ENCODE measurements at regions not wholly inside any gene's neighbourhood (a gene's known extent, or its start where the extent isn't known, plus 50 kb on each side); places are given as distances from the start of the nearest gene placed in this dataset.
"Not testable (repeated sequence)": the region's sequence is repeated elsewhere in the genome, so short reads cannot be mapped to it uniquely, and the experiment has no call there.

GRCh38 chr2:16226943-16227664 is 286.8 kb downstream of the MYCN start:
- no peak overlapping the region for H3K4me3 ChIP-seq (ENCODE audit: low read depth, low read length)

- no peak overlapping the region for H3K4me3 ChIP-seq (ENCODE audit: low read depth, low read length)
Measured at GRCh38 chr2:16226381-16226780, 286.0 kb downstream of the MYCN start.

DNA sequence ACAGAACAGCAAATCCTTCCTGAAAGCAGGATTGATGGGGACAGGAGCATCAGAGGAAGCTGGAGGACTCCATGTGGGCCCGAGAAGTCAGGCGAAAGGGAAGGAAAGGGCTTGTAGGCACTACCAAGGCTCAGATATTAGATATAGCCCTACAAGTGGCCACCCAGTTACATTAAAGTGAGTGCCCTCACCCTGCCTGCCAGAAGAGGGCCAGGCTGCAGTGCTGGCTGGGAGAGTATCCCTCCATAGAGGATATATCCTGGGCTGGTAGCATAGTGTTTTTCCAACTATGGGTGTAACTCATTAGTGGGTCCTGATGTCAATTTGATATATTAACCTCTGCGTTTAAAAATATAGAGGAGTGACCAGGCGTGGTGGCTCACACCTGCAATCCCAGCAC is 285.2 kb downstream of the MYCN start:
- H3K4me3 ChIP-seq (ENCODE audit: low read depth, low read length) = no peak overlapping the region

GRCh38 chr2:16225071-16225470 is 284.7 kb downstream of the MYCN start:
- H3K4me3 ChIP-seq (ENCODE audit: low read depth, low read length) = no peak overlapping the region

GRCh38 chr2:16224298-16225045 is 284.1 kb downstream of the MYCN start:
- no peak overlapping the region for H3K4me3 ChIP-seq (ENCODE audit: low read depth, low read length)

DNA sequence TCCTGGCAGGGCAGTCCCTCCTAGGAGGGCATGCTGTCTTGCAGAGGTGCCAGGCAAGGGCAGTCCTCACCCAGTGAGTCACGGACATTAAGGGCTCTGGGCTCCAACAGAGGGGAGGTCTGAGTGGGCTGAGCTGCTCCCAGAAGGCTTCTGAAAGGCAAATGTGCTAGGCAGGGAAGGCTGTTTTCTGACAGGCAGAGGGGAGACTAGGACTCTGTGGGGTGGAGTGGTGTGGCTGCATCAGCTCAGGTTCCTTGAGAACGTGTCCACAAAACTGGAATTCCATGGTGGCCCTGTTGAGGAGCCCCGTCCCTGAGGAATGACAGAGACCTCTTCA is 283.5 kb downstream of the MYCN start:
- no peak overlapping the region for H3K4me3 ChIP-seq (ENCODE audit: low read depth, low read length)

- no peak overlapping the region for H3K4me3 ChIP-seq (ENCODE audit: low read depth, low read length)
Measured at GRCh38 chr2:16223161-16223840, 283.0 kb downstream of the MYCN start.

- no peak overlapping the region for H3K4me3 ChIP-seq (ENCODE audit: low read depth, low read length)
Measured at GRCh38 chr2:16222326-16222725, 282.0 kb downstream of the MYCN start.

GRCh38 chr2:16221461-16222010 is 281.2 kb downstream of the MYCN start:
- H3K4me3 ChIP-seq (ENCODE audit: low read depth, low read length) = no peak overlapping the region

DNA sequence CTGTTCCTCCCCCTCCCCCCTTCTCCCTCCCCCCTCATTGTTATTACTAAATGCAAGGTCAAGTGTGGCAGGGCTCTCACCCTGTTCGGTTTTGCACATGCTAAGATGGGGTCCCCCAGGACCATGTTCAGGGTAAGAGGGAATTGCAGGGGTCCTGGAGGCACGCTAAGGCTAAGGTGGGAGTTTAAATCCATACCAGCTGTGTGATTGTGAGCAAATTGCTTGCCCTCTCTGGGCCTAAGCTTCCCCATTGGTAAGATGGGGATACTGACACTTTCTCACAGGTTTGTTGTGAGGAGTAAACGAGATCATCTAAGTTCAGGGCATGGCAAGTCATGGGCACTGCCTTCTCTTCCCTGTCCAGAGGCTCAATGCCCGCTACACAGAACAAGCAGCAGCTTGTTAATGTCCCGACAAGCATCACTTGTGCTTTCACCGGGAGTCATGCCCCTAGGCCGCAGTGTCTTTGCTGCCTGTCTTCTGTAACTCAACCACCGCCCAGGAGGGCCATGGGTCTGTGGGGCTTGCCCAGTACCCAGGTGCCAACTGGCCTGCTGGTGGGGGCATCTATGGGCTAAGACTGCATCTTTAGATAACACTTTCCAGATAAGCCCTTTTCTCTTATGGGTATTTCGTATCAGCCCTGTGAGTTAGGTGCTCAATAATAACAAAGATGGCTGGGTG is 279.1 kb downstream of the MYCN start:
- H3K4me3 ChIP-seq (ENCODE audit: low read depth, low read length) = no peak overlapping the region

DNA sequence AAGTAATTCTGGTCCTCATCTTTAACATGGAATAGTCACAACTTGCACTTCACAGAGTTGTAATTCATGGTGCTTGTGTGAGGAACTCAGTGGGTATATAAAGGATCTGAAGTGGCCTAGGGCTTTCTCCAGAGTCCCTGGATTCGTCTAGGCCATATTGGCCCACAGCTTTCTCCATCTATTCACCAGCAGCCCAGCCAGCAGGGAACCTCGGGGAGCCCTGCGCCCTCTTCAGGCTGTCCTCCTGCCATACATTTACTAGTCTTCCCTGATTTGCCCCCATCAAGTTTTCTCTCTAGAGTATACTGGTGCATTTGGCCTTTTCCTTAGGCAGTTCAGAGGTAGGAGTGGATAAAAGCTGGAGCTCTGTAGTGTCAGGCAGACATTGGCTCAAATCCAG is 278.3 kb downstream of the MYCN start:
- H3K4me3 ChIP-seq (ENCODE audit: low read depth, low read length) = no peak overlapping the region

DNA sequence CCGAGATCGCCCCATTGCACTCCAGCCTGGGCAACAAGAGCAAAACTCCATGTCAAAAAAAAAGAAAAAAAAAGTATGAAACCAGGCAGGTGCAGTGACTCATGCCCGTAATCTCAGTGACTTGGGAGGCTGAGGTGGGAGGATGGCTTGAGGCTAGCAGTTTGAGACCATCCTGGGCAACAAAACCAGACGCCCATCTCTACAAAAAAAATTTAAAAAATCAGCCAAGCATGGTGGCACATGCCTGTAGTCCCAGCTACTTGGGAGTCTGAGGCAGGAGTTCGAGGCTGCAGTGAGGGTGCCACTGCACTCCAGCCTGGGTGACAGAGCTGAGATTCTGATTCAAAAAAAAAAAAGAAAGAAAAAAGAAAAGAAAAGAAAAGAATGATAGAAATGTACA is 277.8 kb downstream of the MYCN start:
- H3K4me3 ChIP-seq (ENCODE audit: low read depth, low read length) = no peak overlapping the region

DNA sequence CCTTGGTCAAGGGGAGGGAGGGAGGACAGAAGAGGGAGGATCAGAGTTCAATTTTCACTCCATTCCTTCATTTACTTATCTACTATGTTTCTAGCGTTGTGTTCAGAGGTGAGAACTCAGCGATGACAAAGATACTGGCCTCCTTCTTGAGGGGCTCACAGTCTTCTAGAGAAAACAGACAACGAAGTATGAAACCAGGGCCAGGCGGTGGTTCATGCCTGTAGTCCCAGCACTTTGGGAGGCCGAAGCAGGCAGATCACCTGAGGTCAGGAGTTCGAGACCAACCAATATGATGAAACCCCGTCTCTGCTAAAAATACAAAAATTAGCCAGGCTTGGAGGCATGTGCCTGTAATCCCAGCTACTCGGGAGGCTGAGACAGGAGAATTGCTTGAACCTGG is 277.4 kb downstream of the MYCN start:
- H3K4me3 ChIP-seq (ENCODE audit: low read depth, low read length) = not testable (repeated sequence)

- no peak overlapping the region for H3K4me3 ChIP-seq (ENCODE audit: low read depth, low read length)
Measured at GRCh38 chr2:16217291-16217690, 276.9 kb downstream of the MYCN start.

- no peak overlapping the region for H3K4me3 ChIP-seq (ENCODE audit: low read depth, low read length)
Measured at GRCh38 chr2:16216558-16216945, 276.2 kb downstream of the MYCN start.

GRCh38 chr2:16215902-16216557 is 275.7 kb downstream of the MYCN start:
- no peak overlapping the region for H3K4me3 ChIP-seq (ENCODE audit: low read depth, low read length)

DNA sequence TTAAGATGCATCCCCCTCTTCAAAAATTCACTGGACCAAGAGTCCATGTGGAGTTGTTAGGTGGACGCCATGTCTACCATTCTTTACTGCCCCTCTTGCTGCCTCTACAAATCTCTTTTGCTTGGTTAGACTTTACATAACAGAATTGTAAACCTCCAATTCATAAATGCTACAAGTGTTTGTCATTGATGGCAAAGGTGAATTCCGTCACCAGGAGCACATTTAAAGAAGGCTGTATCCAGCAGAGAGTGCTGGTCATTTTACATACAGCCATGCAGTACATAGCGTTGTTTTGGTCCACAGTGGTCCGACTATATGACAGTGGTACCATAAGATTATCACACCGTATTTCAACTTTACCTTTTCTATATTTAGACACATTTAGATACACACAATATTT is 274.5 kb downstream of the MYCN start:
- no peak overlapping the region for H3K4me3 ChIP-seq (ENCODE audit: low read depth, low read length)

GRCh38 chr2:16214391-16214790 is 274.0 kb downstream of the MYCN start:
- H3K4me3 ChIP-seq (ENCODE audit: low read depth, low read length) = no peak overlapping the region

DNA sequence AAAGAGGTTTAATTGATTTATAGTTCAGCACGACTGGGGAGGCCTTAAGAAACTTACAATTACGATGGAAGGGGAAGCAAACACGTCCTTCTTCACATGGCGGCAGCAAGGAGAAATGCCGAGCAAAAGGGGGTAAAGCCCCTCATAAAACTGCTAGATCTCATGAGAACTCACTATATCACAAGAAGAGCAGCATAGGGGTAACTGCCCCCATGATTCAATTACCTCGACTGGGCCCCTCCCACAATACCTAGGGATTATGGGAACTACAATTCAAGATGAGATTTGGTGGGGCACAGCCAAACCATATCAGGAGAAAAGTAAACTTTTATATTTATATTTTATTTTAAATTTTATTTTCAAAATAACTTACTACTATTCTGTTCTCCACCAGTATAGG is 272.0 kb downstream of the MYCN start:
- H3K4me3 ChIP-seq (ENCODE audit: low read depth, low read length) = no peak overlapping the region

DNA sequence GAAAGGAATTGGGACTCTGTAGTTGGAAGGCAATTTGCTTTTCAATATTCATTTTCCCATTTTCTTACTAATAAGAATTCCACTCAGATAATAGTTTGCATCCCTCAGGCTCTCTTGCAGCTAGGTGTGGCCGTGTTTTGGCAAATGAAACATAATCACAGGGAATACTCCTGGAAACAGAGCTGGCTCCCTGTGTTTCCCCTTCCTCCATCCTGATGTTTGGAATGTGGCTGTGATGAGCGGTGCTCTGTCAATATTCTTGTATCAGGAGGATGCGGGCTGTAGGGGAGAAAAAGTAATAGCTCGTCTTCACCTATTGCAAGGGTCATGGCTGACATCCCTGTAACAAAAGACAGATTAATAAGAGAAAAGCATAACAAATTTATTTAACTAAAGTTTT is 271.0 kb downstream of the MYCN start:
- H3K4me3 ChIP-seq (ENCODE audit: low read depth, low read length) = no peak overlapping the region

GRCh38 chr2:16210841-16211240 is 270.5 kb downstream of the MYCN start:
- H3K4me3 ChIP-seq (ENCODE audit: low read depth, low read length) = no peak overlapping the region

Measured in iPS-11a (cell line).